IPS-15b (cell line): ENCODE measurements at regions not wholly inside any gene's neighbourhood (a gene's known extent, or its start where the extent isn't known, plus 50 kb on each side); places are given as distances from the start of the nearest gene placed in this dataset.
"Not testable (repeated sequence)": the region's sequence is repeated elsewhere in the genome, so short reads cannot be mapped to it uniquely, and the experiment has no call there.

ENCODE experiments used
- H3K27me3 ChIP-seq: one replicate; pipeline ENCODE4 v1.6.1; 2013; ENCODE audit warnings: low read length; ENCODE audit not compliant: control insufficient read depth, insufficient read depth
- H3K36me3 ChIP-seq: one replicate; pipeline ENCODE4 v1.6.1; 2013; ENCODE audit warnings: low read length; ENCODE audit not compliant: control insufficient read depth, insufficient read depth
- H3K4me1 ChIP-seq: one replicate; pipeline ENCODE4 v1.6.1; 2013; ENCODE audit warnings: mild to moderate bottlenecking, low read length; ENCODE audit not compliant: control insufficient read depth, insufficient read depth
- H3K4me3 ChIP-seq: one replicate; pipeline ENCODE4 v1.5.1; 2013; ENCODE audit warnings: low read depth, low read length
- H3K9ac ChIP-seq: one replicate; pipeline ENCODE4 v1.6.1; 2013; ENCODE audit warnings: low read depth, mild to moderate bottlenecking, low read length
- H3K9me3 ChIP-seq: one replicate; pipeline ENCODE4 v1.6.1; 2013; ENCODE audit warnings: mild to moderate bottlenecking, low read length; ENCODE audit not compliant: control insufficient read depth, insufficient read depth

DNA sequence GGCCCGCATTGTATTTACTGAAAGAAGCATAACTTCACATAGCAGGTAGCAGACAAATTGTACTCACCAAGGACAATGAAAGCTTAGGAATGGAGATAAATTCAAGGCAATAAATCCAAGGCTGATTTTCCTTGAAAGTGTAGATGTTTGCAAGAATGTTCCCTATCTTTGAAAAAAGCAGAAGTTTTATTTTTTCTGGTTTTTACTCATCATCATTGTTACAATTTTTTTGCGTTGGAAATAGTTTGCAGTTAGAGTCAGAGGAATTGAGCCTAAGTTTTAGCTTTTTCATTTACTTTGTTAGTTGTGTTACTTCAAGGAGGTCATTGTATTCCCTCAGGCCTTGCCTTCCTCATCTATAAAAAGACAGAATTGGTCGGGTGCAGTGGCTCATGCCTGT is 213.9 kb upstream of the TBL1XR1 start:
- no peaks in the 10 kb centered on the region for H3K9me3 ChIP-seq
- no peak overlapping the region for H3K9ac ChIP-seq
- no peak overlapping the region for H3K4me3 ChIP-seq
- H3K27me3 ChIP-seq: no peaks in the 10 kb centered on the region
- no peaks in the 10 kb centered on the region for H3K36me3 ChIP-seq
- H3K4me1 ChIP-seq: no peaks in the 10 kb centered on the region

DNA sequence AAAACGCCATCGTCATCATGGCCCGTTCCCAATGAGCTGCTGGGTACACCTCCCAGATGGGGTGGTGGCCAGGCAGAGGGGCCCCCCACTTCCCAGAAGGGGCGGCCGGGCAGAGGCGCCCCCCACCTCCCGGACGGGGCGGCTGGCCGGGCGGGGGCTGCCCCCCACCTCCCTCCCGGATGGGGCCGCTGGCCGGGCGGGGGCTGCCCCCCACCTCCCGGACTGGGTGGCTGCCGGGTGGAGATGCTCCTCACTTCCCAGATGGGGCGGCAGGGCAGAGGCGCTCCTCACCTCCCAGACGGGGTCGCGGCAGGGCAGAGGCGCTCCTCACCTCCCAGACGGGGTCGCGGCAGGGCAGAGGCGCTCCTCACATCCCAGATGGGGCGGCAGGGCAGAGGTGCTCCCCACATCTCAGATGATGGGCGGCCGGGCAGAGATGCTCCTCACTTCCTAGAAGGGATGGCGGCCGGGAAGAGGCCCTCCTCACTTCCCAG is 215.4 kb upstream of the TBL1XR1 start:
- H3K36me3 ChIP-seq, H3K27me3 ChIP-seq: not testable (repeated sequence)

DNA sequence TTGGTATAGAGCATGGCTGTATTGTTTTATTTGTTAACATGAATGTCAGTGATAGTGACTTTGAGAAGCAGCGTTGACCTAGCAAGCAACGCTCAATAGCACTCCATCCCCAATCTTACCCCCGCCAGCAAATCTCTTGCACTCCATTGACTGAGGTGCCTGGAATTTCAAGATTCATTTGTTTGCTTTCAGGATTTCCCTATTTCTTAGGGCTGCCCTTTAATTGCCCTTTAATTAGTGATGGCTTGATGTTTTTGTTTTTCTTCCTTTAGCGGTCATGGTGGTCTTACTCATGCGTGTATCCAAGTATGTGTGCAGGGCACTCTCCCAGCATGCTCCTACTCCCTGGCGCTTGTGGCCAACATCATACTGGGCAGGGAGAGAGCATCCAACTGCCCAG is 216.8 kb upstream of the TBL1XR1 start:
- H3K9me3 ChIP-seq: no peaks in the 10 kb centered on the region

More for the DNA sequence above, 215.4 kb upstream of the TBL1XR1 start:
- H3K9me3 ChIP-seq, H3K9ac ChIP-seq, H3K4me1 ChIP-seq, H3K4me3 ChIP-seq: not testable (repeated sequence)

DNA sequence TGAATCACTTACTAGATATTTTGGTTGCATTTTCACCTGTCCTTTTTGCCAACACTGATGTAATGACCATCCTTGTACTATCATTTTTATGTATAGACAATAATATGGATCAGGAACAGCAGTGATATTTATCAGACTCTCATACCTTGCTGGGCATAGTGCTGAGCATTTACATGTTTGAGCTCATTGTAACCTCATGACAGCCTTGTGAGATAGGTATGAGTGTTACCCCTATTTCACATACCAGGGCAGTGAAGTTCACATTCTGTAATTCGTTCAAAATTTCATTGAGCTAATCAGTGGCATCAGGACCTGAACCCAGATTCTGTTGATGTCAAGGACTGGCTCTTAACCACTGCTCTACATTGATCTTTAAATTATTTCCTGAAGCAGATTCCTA is 221.5 kb upstream of the TBL1XR1 start:
- no peaks in the 10 kb centered on the region for H3K27me3 ChIP-seq
- H3K36me3 ChIP-seq: no peaks in the 10 kb centered on the region
- H3K4me3 ChIP-seq: no peak overlapping the region
- no peaks in the 10 kb centered on the region for H3K9me3 ChIP-seq
- no peaks in the 10 kb centered on the region for H3K4me1 ChIP-seq
- no peak overlapping the region for H3K9ac ChIP-seq

More for the DNA sequence above, 216.8 kb upstream of the TBL1XR1 start:
- Histone ChIP-seq H3K27me3 (no peaks in the 10 kb centered on the region), H3K4me3 (no peak overlapping the region), H3K4me1 (no peaks in the 10 kb centered on the region), H3K36me3 (no peaks in the 10 kb centered on the region), H3K9ac (no peak overlapping the region)

DNA sequence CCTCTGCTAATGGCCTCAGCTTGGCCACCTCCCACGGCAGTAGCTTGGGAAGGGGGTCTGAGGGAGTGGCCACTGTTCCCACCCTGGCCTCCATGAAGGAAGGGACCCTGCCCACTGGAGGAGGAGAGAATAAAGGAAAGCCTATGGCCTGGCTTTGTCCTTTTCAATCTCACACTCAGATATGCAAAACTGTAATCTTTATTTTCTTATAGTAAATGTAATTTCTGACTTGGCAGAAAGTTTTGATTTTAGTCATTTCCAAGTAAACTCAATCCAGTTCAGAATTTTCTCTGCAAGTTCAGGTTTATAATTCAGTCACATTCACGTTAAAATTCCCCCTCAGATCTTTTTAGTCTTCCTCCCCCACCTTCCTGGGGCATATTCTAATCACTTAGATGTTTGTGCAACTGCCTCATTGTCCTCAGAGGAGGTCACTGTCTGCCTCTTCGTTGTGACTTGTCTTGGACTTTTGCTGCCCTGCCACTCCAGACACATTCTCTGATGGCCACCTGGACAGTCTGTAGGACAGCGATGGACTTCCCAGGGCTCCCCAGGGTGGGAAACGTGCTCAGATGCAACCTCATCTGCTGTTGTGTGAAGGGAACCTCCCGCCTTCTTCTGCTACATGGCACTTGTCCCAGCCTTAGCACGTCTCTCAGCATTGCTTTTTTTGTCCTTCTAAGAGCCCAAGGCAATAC is 222.8 kb upstream of the TBL1XR1 start:
- Histone ChIP-seq H3K9ac (no peak overlapping the region), H3K4me1 (no peaks in the 10 kb centered on the region), H3K4me3 (no peak overlapping the region), H3K36me3 (no peaks in the 10 kb centered on the region), H3K9me3 (no peaks in the 10 kb centered on the region), H3K27me3 (no peaks in the 10 kb centered on the region)

DNA sequence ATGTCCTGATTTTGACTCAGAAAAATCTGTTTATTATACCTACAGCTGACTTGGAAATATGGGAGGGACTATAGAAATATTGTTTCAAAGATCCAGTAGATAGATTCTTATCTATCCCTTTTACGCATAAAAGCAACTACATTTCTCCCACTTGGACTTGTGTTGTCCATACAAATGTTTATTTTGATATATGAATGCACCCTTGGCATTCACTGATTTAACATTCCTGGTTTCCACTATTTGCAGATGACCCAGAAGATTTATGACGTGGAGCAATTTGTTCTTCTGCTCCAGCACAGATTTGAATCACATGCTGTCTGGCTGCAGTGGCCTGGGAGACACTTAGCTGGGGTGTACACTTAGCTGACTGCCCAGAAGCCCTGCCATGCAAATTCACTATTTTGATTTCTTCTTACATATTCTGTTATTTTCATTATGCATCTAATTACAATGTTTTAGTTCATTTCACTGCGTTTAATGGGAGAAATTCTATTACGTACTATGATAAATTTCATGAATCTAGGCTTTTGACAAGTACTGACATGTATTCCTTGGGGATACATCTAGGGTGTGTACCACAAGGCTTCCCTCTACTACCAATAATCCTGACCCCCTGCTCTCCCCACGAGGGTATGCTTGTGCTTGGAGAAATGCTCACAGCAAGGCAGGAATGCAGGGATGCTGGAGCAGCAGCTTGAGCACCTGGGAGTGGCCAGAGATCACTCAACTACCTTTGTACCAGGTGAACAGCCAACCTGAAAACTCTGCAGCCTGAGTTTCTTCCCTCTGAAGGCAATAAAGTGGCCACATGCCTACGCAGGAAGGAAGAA is 223.6 kb upstream of the TBL1XR1 start:
- H3K4me3 ChIP-seq: no peak overlapping the region
- no peaks in the 10 kb centered on the region for H3K36me3 ChIP-seq
- no peak overlapping the region for H3K9ac ChIP-seq
- H3K9me3 ChIP-seq: no peaks in the 10 kb centered on the region
- no peaks in the 10 kb centered on the region for H3K4me1 ChIP-seq
- H3K27me3 ChIP-seq: no peaks in the 10 kb centered on the region

DNA sequence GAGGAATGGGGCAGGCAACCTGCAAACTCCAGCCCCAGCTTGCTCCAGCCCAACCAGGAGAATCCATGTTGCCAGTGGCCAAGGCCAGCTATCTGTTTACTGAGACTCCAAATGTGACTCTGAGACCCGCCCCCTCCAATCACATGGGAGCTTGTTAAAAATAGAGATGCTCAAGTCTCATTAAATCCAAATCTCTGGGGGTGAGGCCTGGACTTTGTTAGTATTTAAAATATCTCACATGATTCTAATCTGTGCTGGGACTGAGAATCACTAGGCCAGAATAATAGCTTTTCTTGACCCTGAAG is 224.2 kb upstream of the TBL1XR1 start:
- no peaks in the 10 kb centered on the region for H3K9me3 ChIP-seq
- no peak overlapping the region for H3K9ac ChIP-seq
- no peaks in the 10 kb centered on the region for H3K4me1 ChIP-seq
- no peak overlapping the region for H3K4me3 ChIP-seq
- no peaks in the 10 kb centered on the region for H3K27me3 ChIP-seq
- no peaks in the 10 kb centered on the region for H3K36me3 ChIP-seq

DNA sequence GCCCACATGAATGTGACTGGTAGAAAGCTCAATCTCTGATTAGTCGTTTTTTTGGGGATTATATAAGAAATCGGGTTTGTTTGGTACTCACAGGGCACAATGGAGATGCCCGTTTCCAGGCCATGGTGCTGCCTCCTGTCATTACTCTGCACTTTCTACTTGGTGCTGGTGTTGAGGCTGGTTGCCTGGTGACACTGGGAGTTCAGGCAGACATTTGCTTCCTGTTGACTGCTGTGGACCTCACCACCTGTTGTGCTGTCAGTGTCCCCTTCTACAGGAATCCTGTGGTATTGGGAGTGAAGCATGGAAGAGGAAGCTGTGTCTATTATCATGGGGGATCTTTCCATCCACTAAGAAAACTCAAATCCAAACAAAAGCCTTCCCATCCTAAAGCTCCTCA is 227.2 kb upstream of the TBL1XR1 start:
- H3K9me3 ChIP-seq: no peaks in the 10 kb centered on the region
- no peak overlapping the region for H3K9ac ChIP-seq
- no peaks in the 10 kb centered on the region for H3K27me3 ChIP-seq
- H3K36me3 ChIP-seq: no peaks in the 10 kb centered on the region
- no peaks in the 10 kb centered on the region for H3K4me1 ChIP-seq
- H3K4me3 ChIP-seq: no peak overlapping the region

DNA sequence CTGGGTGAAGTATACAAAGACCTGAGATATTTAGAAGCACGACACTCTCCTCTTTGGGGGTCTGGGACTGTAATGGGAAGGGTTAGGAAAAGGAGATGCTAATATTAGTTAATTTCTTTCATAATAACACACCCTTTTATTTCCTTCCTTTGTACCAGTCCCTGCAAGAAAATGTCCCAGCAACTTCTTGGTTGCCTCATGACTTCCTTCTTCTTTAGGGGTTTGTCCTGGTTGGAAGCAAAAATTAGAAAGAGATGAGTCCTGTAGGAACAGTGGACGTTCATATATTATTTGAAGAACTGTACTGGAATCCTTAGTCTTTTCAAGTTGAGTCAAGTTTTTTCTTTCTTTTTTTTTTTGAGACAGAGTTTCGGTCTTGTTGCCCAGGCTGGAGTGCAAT is 227.8 kb upstream of the TBL1XR1 start:
- Histone ChIP-seq H3K4me1 (no peaks in the 10 kb centered on the region), H3K27me3 (no peaks in the 10 kb centered on the region), H3K36me3 (no peaks in the 10 kb centered on the region), H3K9ac (no peak overlapping the region), H3K9me3 (no peaks in the 10 kb centered on the region), H3K4me3 (no peak overlapping the region)

DNA sequence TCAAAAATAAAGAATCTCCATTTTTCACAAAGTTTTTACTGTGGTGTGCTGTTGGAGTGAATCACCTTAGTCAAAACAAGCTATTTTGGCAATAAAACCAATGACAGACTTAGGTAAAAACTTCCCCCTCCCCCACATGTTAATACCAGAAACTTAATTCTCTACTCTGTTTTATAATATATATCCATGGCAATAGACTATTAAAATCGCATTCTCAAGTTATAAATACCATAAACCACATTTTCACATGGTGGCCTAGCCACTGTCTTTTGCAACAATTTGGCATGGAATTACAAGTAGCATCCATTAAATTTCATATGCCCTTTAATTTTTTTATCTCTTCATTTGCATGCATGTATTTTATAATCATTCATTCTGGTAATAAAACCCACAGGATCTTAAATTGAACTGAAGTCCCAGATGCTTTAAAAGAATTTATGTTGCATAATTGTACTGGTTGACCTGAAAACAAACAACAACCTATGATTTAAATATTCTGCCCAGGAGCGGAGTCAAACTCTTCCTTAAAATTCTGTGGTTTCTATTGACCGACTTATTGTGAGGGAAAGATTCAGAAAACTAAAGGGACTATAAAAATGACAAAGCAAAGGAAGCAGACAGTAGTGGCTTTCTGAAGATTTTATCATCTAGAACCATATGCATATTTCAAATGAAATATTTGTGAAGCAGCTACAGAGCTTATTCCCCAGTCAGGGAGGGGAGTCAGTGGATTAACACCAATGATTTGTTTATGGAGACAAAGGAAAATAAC is 229.0 kb upstream of the TBL1XR1 start:
- H3K9ac ChIP-seq: no peak overlapping the region
- H3K4me3 ChIP-seq: no peak overlapping the region
- no peaks in the 10 kb centered on the region for H3K9me3 ChIP-seq
- H3K36me3 ChIP-seq: no peaks in the 10 kb centered on the region
- H3K27me3 ChIP-seq: no peaks in the 10 kb centered on the region
- peaks cover 8% of the 10 kb centered on the region for H3K4me1 ChIP-seq

DNA sequence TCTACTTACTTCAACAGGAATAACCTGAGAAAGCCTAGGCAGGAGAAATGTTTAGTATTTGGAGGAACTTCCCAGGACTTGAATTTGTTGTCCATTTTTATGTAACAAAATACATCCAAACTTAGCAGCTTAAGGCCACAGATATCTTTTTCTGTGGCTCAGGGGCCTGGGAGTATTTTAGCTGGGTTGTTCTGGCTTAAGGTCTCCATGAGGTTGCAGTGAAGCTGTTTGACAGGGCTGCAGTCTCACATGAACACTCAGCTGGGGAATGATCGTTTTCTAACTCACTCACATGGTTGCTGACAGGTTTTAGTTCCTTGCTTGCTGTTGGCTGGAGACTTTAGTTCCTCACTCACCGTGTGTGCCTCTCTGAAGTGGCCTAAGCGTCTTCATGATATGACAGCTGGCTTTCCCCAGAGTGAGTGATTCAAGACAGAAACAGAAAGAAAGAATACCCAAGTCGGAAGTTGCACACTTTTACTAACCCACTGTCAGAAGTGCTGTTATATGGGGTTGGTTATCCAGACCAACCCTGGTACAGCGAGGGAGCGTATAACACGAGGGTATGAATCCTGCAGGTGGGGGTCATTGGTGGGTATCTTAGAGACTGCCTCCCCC is 229.7 kb upstream of the TBL1XR1 start:
- Histone ChIP-seq H3K9me3 (no peaks in the 10 kb centered on the region), H3K4me1 (peaks cover 14% of the 10 kb centered on the region), H3K9ac (no peak overlapping the region), H3K4me3 (no peak overlapping the region), H3K27me3 (no peaks in the 10 kb centered on the region), H3K36me3 (no peaks in the 10 kb centered on the region)
